HG02884 (cell line): ENCODE measurements at regions not wholly inside any gene's neighbourhood (a gene's known extent, or its start where the extent isn't known, plus 50 kb on each side); places are given as distances from the start of the nearest gene placed in this dataset.

Source experiments
- ATAC-seq: cut with Tn5 transposase; IDR thresholded peaks from one replicate; pipeline ENCODE4 v1.9.1; 2021; ENCODE audit warnings: mild to moderate bottlenecking, moderate library complexity; ENCODE audit not compliant: unreplicated experiment

DNA sequence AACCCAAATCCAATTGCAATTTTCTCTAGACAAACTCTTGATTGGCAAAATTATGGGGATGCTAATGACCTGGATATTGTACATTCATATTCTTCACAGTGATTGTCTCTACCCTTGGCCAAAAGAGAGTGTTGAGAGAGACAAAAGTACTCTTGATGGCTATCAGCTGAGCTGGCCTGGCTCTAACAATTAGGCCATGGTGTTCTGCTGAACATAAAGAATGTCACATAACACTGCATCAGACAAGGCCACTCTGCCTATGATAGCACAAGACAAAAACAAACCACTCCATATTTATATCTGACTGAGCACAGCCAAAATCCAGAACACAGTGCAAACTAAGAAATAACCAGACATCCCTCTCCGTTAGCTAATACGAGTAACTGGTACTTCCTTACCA, 101.7 kb downstream of the ADAMTS1 start:
- ATAC-seq, result no peak

DNA sequence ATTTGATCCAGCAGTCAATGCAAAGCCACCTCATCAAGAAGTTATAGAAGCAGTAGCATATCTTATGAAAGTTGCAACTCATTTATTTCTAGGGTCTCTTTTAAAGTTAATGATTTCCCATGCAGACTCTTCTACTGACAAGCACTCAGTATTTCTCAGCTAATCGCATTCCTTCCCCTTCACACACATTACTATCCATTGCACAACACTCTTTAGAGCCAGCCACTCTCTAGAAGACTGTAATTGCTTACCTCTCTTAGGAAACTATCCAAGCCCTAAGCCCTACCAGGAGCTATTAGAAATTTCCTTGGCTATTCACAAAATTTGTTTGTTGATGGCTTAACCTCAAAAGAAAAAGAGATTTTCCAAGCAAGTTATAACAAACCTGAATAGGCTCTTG, 106.0 kb downstream of the ADAMTS1 start:
- ATAC-seq, result no peak

DNA sequence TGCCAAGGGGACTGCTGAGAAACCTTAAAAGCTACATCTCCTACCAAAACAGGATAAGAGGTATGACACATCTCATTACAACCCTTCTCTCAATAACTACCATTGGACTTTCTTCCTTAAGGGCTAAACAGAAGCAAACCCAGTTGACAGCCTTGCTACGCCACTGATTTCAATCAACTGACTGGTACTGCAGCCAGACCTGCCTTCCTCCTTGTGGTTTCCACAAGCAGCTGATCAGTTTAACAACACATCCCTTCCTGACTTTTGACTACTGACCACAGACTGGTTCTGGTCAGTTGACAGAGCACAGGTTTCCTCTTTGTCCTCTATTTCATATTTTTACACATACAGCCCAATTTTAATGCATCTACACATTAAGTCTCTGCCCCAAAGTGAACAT, 108.8 kb downstream of the ADAMTS1 start:
- ATAC-seq, result no peak

DNA sequence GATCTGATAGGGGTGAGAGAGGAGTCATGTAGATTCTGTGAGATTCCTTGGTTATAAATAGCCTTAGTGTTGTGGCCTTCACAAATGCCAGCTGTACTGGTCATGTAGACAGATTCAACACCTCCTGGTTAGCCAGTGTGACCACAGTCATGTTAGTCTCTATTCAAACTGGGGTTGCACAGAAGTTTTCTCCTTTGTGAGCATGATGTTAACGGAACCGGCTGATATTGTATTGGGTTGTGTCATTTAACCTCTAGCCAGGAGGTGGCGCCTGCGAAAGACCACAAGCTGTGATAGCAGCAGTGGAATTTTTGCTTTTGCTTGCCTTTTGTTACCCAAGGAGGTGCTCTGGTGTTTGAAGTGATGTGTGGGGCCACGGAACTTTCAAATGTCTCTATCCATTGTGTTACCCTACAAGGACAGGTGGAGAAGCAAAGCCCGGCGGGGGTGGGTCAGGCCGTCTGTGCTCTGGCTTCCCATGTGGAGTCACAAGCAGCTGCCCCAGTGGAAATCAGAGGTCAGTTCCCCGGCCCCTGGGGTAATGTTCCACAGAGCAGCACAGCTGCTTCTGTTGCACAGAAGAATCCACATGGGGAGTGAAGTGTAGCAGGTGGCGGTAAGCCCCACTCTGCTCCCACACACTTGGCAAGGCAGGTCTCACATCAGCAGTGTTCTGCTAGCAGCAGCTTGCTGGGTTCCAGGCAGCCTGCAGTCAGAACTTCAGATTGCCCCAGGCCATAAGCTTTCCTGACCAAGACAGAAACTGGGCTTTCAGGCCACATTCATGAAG, 112.6 kb downstream of the ADAMTS1 start:
- peak; percentile 83 for ATAC-seq

DNA sequence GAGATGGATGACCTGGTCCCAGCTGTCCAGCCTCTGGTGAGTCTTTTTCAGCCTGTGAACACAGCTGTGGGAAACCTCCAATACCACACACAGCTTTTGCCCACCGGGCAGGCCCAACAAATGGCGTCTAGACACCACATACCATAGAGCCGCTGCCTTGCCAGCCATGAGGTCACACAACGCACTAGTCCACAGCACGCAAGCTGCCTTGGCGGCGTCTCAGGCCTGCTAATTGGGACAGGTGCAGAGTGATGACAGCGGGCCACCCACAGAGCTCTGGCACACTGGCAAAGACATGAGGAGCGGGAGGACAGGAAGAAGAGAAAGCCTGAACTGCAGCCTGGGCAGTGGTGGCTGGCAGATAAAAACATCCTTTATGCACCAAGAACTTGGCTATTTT, 125.5 kb downstream of the ADAMTS1 start:
- no peak for ATAC-seq

DNA sequence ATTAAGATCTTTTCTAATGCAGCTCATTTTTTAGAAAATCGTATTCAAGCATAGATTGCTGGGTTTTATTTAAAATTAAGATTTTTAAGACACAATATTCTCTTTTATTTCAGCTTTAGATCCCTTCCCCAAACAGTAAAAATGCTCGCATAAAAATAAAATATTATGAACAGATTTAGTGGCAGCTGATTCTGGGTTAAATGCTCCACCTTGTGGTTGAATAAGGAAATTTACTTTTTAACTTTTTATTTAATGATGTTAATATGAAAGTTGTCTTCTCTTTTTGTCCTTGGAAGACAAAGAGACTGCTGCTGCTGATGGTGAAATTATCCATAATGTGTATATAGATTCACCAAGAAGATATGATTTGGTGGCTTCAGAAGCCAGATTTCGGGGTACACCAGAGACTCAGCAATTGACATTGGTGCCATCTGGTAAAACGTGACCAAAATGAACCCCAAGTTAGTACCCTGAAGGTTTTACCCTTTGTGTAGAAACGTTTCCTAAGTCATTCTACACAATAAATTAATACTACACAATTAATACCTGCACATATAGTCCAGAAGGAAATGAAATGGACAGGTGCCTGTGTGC, 128.0 kb downstream of the ADAMTS1 start:
- ATAC-seq, result no peak

DNA sequence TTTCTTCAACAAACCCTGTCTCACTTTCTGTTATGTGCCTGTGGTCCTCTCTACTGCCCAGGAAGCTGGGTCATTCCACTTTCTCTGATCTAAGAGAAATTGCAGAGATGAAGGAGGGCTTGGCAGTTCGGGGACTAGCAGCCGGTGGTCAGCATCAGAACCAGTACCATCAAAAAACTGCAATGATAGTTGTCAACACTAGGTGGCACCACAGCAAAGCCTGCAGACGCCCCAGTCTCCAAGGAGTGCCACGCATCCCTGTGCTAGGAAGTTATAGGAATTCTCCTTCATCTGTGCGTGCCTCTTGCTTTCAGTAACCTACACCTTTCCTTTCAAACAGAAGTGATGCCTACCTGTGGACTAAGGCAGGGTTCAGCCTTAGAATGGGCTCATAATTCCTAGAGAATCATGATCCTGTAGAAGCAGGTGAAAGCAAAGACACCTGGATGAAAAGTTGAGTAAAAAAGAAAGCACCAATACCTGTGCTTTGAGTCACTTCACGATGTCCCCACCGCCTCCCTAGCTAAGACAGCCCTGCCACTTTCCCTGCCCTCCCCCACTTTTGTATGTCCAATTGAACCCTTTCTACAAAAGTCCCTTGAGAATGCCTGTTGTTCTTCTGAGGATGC, 129.2 kb downstream of the ADAMTS1 start:
- peak; percentile 69 for ATAC-seq

DNA sequence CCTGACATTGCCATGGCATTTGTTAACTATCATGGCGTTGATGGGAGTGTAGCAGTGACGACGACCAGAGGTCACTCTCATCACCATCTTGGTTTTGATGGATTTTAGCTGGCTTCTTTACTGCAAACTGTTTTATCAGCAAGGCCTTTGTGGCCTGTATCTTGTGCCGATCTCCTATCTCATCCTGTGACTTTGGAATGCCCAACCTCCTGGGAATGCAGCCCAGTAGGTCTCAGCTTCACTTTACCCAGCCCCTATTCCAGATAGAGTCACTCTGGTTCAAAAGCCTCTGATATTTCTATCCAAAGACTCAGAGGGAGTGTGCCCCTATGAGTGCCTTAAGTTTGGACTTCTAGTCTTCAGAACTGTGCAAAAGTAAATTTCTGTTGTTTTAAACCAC, 130.1 kb downstream of the ADAMTS1 start:
- ATAC-seq, result no peak

DNA sequence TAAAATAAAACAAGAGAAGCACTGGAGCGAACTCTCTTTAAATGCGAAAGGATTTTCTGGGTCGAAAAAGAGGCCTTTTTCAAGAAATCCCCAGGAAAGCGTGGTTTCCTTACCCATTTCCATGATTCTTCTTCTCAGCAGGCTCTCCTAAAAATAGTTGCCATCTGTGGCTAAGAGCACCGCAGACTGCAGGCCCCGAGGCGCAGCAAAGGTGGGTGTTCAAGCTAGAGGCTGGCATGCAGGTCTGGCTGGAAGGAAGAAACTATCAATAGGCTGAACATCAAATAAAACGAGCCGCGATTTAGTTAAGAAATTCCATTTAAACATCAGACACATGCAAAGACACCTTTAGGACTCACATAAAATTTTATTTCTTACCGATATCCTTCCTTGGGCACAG, 135.1 kb downstream of the ADAMTS1 start:
- ATAC-seq, result no peak

DNA sequence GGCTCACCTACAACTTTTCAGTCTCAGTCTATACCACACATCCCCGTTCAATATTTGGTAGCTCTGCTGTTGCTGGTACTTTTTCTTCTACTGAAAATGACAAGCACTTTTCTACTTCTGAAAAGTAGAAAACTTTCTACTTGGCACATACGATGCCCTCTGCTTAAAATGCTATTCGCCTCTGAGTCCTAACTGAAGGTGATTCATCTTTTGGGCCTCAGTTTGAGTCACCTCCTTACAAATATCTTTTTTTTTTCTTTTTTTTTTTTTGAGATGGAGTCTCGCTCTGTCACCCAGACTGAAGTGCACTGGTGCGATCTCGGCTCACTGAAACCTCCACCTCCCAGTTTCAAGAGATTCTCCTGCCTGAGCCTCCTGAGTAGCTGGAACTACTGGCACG, 136.0 kb upstream of the CYYR1 start:
- ATAC-seq, result no peak

DNA sequence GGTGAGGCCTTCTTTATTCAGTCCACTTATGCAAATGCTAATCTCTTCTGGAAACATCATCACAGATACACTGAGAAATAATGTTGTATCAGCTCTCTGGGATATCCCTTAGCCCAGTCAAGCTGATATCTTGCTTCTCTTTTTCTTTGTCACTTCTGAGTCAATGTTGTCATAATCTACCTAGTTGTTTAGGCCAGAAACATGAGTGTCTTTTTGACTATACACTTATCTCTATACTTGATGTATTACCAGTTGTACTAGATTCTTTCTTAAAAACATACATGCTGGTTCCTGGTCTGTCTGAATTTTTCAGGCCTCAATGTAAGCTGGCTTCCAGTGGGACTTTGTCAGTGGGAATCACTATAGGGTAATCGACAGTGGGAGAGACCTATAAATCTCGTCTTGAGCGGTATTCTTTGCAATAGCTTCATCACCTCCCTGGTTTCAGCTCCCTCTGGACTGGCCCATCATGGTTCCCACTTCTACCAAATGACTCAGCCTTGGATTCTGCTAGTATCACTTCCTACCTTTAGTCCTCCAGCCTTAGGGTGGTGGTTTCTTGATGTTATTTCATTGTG, 135.2 kb upstream of the CYYR1 start:
- ATAC-seq, result no peak

DNA sequence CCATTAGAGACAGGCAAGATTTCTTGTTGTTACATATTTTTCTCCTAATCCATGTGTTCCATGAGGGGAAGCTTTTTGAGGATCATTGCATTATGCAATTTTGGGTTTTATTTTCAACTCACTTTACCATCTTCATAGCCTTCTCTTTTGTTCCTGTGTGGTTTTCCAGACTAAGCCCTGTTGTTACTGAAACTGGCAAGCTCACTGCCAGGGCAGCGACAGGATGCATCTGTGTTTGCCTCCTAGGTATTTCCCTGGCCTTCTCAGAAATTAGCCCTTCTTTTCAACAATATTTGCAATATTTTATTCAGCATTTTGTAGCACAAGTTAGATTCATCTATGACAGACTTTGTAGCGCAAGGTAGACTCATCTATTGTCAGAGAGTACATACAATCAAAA, 134.2 kb upstream of the CYYR1 start:
- ATAC-seq, result no peak

DNA sequence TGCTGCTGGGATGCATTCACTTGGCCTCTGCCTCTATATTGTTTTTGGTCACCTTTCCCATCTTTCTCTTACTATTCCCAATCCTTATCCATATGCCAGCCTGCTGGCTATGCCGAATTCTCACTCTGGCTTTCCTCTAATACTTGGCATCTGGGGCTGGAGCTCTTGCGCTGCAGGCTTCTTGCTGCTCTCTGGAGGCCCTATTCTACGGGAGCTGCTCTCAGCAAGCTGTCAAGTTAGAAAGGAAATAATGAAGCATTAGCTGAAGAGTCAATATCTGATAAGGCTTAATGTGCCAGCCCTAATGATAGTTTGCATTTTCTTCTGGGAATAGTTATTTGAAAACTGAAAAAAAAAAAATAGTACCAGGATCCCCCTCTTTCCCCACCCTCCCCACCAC, 125.3 kb upstream of the CYYR1 start:
- no peak for ATAC-seq

DNA sequence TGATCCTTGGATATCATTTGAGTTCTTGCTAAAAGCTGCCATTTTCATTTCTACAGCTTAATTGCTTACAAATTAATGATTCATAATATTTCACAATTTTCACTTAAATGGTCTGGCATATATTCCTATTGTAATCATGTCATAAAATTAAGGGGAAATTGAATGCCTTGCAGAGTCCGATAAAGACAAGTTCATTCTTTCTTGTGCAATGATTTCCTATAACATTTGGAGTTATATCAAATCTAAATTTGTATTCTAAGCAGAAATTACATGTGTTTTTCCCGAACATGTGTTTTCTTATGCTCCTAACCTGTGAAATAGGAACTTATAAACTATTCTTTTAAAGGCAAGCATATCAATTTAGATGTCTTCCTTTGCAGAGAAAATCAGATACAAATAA, 118.3 kb upstream of the CYYR1 start:
- no peak for ATAC-seq

DNA sequence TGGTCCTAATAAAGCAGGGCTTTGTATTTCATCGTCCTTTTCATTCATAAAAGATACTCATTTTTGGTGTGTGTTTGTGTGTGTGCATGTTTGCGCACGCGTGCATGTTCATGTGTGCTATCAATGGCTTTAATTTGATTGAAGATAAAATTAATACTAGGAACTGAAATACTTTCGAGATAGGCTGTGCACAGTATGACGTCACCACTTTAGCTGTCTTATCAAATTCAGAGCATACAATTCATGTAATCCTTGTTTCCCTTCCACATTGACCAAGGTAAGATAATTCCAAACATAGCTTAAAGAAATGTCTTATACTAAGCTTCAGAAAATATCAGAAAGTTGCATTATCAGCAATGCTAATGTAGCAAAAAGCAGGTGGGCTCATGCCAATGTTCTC, 113.6 kb upstream of the CYYR1 start:
- ATAC-seq, result no peak

DNA sequence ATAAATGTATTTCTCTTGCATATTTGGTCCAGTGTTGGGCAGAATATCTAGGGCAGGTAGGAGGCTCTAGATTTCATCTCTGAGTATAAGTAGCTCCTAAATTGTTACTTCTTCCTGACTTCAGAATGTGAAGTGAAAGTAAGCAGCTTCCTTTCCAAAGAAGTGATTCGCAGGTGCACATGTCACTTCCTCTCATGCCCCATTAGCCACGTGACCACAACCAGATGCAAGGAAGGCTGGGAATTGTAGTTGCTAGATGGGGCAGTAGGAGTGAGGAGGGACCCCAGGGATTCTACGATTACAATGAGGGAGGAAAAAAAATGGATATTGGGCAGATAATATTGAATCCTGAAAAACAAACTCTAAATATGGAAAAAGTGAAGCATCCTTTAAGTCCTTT, 113.2 kb upstream of the CYYR1 start:
- ATAC-seq, result peak; percentile 80

DNA sequence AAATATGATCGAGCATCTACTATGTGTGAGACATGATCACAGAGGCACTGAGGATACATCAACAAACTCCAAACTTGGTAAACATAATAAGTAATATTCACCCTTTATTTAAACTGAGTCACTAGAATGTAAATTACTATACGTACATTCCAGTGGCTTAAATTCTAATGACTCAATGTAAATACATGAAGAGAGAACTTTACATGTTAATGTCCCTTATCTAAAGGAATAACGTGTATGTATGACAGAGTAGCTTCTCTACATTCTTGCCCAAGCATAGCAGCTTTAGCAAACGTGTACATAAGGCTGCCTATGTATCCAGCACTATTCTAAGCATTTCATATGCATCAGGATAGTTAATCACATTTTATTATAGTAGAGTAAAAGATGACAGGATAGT, 111.8 kb upstream of the CYYR1 start:
- no peak for ATAC-seq

DNA sequence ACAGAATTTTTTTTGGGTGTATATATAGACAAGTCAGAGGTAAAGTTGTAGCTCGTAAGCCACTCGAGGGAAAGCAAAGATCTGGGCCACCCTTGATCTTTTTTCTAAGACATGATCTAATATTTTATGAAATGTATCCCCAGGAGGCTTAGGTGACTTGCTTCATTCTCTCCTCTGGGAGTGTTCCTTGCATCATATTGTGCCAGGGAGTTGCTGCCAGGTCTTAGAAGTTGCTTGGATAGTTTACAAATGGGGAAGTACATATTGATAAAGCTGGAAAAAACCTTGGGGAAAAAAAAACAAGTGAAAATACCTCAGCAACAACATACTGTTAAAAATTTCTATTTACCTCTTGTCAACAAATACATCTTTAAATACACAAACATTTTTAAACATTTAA, 110.9 kb upstream of the CYYR1 start:
- ATAC-seq, result no peak

DNA sequence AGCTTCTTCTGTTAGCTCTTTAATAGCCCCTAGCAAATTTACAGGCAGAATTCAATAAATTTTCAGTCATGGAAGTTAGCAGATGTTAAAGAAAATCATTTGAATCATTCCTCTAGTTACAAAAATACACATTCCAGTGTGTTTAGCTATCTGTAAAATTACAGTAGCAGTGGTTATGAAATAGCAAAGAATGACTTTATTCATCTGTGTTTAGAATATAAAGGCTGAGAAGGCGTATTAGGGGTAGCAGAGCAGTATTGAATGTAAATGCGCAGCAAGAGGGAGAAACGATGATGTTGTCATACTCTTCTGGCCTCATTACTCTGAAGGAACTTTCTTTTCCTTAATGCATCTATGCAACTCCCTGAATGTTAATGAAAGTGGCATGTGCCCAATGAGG, 106.2 kb upstream of the CYYR1 start:
- no peak for ATAC-seq

DNA sequence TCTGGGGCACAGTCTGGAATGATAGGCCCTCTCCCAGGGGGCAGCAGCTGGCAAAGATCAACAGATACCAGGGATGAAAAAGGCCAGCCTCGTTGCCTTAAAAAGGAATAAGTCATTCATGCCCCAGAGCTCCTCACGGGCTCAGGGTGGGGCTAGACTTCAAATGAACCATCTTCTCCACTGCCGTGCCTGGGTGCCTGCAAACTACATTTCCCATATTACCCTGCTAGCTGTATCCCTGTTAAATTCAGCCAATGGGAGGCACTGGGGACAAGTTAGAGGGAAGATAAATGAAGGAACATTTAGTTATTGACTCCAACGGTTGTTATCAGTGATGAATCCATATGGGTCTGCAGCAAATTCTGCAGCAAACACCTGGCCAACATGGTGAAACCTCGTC, 101.2 kb upstream of the CYYR1 start:
- ATAC-seq, result no peak

DNA sequence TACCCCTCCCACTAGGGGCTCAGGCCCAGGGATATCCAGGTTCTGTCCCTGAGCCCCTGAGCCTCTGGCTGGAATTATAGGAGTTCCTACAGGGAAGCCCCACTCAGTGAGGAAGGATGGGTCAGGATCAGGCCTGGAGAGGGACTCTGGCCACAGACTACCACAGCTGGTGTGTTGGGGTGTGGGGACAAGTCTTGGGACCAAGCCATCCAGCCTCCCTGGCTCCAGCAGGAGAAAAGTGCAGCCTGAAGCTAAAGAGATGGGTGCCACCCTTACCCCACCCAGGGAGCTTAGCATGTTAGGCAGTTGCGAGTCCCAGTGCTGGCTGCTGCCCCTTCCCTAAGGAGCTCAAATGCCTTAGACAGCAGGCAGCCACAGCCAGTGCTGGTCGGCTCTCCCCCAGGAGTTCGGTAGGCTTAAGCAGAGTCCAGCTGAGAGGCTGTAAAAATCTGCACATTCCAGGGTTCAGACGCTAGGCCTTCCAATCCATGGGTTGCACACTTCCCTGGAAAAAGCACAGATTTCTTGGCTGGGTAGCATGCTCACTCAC, 96.2 kb upstream of the CYYR1 start:
- ATAC-seq, result no peak

DNA sequence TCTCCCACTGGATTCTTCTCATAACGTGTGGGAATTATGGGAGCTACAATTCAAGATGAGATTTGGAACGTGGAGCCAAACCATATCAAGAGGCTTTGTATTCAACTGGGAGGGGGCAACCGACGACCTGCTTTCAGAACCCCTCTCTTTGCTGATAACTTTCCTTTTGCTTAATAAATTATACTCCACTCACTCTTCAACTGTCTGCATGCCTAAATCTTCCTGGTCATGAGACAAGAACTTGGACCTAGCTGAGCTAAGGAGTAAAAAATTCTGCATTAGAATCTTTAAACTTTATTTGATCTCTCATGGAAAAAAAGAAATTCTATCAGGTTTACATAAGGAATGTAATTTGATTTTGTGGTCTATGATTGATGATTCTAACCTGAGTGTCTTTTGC, 86.7 kb upstream of the CYYR1 start:
- ATAC-seq, result no peak
